GM12878 (cell line): ENCODE measurements at regions not wholly inside any gene's neighbourhood (a gene's known extent, or its start where the extent isn't known, plus 50 kb on each side); places are given as distances from the start of the nearest gene placed in this dataset.

Source experiments
- ASH2L ChIP-seq: fragments of 300-600, 200-600 bp; sonication (generic); IDR thresholded peaks from 2 replicates; pipeline ENCODE4 v1.6.1; 2017; ENCODE audit warnings: low read depth, mild to moderate bottlenecking, borderline replicate concordance
- CHD1 ChIP-seq: IDR thresholded peaks from 2 replicates; pipeline ENCODE4 v1.6.1; 2012; ENCODE audit warnings: low read depth, low read length, improper control_type of control experiment
- HDGF ChIP-seq: fragments of 450-650 bp; IDR thresholded peaks from 2 replicates; pipeline ENCODE4 v1.6.1; 2016; ENCODE audit warnings: antibody characterized with exemption
- IRF4 ChIP-seq: IDR thresholded peaks from 2 replicates; pipeline ENCODE4 v1.6.1; 2011; ENCODE audit warnings: low read depth, low read length
- NFYA ChIP-seq: IDR thresholded peaks from 2 replicates; pipeline ENCODE4 v1.6.1; 2011; ENCODE audit warnings: low read depth, mild to moderate bottlenecking, low read length, improper control_type of control experiment, borderline replicate concordance
- WRNIP1 ChIP-seq: IDR thresholded peaks from 2 replicates; pipeline ENCODE4 v1.6.1; 2011; ENCODE audit warnings: low read depth, low read length, improper control_type of control experiment, borderline replicate concordance
- TF ChIP-seq, protein P1 (sequence below): fragments of 450-650 bp; formaldehyde crosslinking; IDR thresholded peaks from 2 replicates; pipeline ENCODE4 v1.5.0; 2022; ENCODE audit warnings: mild to moderate bottlenecking, missing genetic modification characterization
- TF ChIP-seq, protein P2 (sequence below): fragments of 450-650 bp; formaldehyde crosslinking; IDR thresholded peaks from 2 replicates; pipeline ENCODE4 v1.4.0; 2020; ENCODE audit warnings: mild to moderate bottlenecking, moderate library complexity
- TF ChIP-seq, protein P3 (sequence below): fragments of 450-650 bp; IDR thresholded peaks from 2 replicates; pipeline ENCODE4 v1.6.1; 2016; ENCODE audit warnings: mild to moderate bottlenecking
- TF ChIP-seq, protein P4 (sequence below): fragments of 450-650 bp; IDR thresholded peaks from 2 replicates; pipeline ENCODE4 v1.6.1; 2017; ENCODE audit warnings: mild to moderate bottlenecking, low read depth, inconsistent platforms; ENCODE audit not compliant: poor library complexity, severe bottlenecking

DNA sequence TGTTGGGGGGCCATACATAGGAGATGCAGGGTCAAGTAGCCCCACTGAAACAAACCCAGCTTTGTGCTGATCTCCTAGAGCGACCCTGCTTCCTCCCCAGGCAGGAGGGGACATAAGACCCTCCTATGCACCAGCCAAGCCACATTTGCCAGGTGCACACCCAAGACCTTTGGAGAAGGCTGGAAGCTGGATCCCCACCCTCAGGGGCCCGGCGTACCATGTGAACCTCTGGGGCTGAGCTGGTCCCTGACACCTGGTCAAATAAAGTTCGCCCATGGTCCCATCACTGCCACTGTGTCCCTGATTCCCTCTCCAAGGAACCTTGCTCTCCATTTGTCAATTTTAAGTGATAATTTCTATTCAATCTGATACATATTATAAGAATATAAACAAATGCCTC, 162.1 kb upstream of the VASH1 start (continued):
- TF ChIP-seq, protein P1, sequence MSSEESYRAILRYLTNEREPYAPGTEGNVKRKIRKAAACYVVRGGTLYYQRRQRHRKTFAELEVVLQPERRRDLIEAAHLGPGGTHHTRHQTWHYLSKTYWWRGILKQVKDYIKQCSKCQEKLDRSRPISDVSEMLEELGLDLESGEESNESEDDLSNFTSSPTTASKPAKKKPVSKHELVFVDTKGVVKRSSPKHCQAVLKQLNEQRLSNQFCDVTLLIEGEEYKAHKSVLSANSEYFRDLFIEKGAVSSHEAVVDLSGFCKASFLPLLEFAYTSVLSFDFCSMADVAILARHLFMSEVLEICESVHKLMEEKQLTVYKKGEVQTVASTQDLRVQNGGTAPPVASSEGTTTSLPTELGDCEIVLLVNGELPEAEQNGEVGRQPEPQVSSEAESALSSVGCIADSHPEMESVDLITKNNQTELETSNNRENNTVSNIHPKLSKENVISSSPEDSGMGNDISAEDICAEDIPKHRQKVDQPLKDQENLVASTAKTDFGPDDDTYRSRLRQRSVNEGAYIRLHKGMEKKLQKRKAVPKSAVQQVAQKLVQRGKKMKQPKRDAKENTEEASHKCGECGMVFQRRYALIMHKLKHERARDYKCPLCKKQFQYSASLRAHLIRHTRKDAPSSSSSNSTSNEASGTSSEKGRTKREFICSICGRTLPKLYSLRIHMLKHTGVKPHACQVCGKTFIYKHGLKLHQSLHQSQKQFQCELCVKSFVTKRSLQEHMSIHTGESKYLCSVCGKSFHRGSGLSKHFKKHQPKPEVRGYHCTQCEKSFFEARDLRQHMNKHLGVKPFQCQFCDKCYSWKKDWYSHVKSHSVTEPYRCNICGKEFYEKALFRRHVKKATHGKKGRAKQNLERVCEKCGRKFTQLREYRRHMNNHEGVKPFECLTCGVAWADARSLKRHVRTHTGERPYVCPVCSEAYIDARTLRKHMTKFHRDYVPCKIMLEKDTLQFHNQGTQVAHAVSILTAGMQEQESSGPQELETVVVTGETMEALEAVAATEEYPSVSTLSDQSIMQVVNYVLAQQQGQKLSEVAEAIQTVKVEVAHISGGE (CRISPR knock-in tag), result no peak
- TF ChIP-seq, protein P2, sequence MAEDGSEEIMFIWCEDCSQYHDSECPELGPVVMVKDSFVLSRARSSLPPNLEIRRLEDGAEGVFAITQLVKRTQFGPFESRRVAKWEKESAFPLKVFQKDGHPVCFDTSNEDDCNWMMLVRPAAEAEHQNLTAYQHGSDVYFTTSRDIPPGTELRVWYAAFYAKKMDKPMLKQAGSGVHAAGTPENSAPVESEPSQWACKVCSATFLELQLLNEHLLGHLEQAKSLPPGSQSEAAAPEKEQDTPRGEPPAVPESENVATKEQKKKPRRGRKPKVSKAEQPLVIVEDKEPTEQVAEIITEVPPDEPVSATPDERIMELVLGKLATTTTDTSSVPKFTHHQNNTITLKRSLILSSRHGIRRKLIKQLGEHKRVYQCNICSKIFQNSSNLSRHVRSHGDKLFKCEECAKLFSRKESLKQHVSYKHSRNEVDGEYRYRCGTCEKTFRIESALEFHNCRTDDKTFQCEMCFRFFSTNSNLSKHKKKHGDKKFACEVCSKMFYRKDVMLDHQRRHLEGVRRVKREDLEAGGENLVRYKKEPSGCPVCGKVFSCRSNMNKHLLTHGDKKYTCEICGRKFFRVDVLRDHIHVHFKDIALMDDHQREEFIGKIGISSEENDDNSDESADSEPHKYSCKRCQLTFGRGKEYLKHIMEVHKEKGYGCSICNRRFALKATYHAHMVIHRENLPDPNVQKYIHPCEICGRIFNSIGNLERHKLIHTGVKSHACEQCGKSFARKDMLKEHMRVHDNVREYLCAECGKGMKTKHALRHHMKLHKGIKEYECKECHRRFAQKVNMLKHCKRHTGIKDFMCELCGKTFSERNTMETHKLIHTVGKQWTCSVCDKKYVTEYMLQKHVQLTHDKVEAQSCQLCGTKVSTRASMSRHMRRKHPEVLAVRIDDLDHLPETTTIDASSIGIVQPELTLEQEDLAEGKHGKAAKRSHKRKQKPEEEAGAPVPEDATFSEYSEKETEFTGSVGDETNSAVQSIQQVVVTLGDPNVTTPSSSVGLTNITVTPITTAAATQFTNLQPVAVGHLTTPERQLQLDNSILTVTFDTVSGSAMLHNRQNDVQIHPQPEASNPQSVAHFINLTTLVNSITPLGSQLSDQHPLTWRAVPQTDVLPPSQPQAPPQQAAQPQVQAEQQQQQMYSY (CRISPR knock-in tag), result no peak
- TF ChIP-seq IRF4 (no peak), NFYA (no peak), ASH2L (no peak), CHD1 (no peak), HDGF (no peak), WRNIP1 (no peak)
- TF ChIP-seq, protein P3, sequence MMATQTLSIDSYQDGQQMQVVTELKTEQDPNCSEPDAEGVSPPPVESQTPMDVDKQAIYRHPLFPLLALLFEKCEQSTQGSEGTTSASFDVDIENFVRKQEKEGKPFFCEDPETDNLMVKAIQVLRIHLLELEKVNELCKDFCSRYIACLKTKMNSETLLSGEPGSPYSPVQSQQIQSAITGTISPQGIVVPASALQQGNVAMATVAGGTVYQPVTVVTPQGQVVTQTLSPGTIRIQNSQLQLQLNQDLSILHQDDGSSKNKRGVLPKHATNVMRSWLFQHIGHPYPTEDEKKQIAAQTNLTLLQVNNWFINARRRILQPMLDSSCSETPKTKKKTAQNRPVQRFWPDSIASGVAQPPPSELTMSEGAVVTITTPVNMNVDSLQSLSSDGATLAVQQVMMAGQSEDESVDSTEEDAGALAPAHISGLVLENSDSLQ, result no peak
- TF ChIP-seq, protein P4, sequence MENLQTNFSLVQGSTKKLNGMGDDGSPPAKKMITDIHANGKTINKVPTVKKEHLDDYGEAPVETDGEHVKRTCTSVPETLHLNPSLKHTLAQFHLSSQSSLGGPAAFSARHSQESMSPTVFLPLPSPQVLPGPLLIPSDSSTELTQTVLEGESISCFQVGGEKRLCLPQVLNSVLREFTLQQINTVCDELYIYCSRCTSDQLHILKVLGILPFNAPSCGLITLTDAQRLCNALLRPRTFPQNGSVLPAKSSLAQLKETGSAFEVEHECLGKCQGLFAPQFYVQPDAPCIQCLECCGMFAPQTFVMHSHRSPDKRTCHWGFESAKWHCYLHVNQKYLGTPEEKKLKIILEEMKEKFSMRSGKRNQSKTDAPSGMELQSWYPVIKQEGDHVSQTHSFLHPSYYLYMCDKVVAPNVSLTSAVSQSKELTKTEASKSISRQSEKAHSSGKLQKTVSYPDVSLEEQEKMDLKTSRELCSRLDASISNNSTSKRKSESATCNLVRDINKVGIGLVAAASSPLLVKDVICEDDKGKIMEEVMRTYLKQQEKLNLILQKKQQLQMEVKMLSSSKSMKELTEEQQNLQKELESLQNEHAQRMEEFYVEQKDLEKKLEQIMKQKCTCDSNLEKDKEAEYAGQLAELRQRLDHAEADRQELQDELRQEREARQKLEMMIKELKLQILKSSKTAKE, result no peak
